ENCODE measurements at regions not wholly inside any gene's neighbourhood (a gene's known extent, or its start where the extent isn't known, plus 50 kb on each side); places are given as distances from the start of the nearest gene placed in this dataset.

DNA sequence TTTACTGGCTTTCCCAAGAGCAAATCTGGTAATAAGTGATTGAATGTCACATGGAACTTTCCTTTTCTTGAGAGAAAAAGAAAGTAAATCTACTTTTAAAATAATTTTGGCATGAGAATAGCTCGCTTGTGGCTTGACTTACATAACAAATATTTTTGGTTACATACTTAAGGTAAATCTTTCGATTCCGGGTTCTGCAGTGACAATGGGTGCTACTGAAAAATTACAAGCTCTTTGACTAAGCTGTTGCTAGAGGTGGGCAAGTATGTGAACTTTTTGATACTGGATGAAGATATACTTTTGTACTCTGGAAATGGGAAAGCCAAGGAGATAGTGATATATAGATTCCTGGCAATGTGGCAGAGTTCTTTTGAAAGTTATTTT lies 51.9 kb upstream of the OTOL1 start:
- no peak overlapping the region for H3K27ac ChIP-seq
- DNase-seq: no peak
- no peaks in the 10 kb centered on the region for H3K4me1 ChIP-seq
- no peaks in the 10 kb centered on the region for H3K27me3 ChIP-seq
- H3K36me3 ChIP-seq (ENCODE audit: low read depth, missing control alignments): no peaks in the 10 kb centered on the region
- H3K9me3 ChIP-seq: no peaks in the 10 kb centered on the region
- TF ChIP-seq POLR2A (IDR thresholded peaks at IDR 0.05): no peak
- TF ChIP-seq, protein P1, sequence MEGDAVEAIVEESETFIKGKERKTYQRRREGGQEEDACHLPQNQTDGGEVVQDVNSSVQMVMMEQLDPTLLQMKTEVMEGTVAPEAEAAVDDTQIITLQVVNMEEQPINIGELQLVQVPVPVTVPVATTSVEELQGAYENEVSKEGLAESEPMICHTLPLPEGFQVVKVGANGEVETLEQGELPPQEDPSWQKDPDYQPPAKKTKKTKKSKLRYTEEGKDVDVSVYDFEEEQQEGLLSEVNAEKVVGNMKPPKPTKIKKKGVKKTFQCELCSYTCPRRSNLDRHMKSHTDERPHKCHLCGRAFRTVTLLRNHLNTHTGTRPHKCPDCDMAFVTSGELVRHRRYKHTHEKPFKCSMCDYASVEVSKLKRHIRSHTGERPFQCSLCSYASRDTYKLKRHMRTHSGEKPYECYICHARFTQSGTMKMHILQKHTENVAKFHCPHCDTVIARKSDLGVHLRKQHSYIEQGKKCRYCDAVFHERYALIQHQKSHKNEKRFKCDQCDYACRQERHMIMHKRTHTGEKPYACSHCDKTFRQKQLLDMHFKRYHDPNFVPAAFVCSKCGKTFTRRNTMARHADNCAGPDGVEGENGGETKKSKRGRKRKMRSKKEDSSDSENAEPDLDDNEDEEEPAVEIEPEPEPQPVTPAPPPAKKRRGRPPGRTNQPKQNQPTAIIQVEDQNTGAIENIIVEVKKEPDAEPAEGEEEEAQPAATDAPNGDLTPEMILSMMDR (IDR thresholded peaks at IDR 0.05): no peak
- 75 to 87% methylated on average over 3 of the region's 3 CpGs for WGBS, 2 donors
- H3K4me3 ChIP-seq: no peak overlapping the region
- intact Hi-C loops (cut with DNase I; ENCODE audit: low total_unique reads): no loop called here

DNA sequence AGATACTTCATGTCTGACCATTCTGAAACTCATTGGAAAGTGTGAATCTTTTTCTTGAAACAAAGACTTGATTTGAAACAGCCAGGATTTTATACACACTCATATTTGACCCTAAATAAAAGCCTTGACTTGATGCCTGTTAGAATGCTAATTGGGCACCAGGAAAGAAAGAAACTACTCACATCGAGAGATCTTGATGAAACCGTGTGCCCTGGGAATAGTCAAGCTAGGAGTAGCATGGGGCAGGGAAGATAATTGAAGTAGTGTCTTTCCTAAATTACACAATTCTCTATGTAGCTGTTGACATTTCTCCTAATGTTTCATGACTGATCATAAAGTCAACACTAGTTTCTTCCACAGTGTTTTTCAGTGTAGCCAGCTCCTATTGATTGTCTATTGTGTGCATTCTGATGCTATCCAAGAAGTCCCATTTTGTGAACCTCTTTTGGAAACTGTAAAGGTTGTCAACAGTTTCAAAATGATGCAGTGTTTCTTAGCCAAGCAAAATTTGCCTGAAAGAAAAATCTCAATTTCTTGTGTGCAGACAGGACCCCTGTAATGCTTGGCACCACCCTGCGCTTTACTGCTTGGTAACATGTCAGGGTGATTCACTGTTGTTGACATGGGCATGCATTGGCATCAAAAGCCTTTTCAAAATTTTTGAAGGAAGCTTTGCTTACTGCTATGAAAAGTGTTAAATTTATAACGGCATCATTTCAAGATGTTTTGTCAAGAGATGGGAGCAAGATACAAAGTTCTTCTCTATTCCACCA lies 52.5 kb upstream of the OTOL1 start:
- H3K9me3 ChIP-seq: no peaks in the 10 kb centered on the region
- H3K27ac ChIP-seq: no peak overlapping the region
- no peak for TF ChIP-seq POLR2A (IDR thresholded peaks at IDR 0.05)
- TF ChIP-seq, protein P1 (IDR thresholded peaks at IDR 0.05): no peak
- no peaks in the 10 kb centered on the region for H3K4me1 ChIP-seq
- no peak for DNase-seq
- H3K27me3 ChIP-seq: no peaks in the 10 kb centered on the region
- no peak overlapping the region for H3K4me3 ChIP-seq
- intact Hi-C loops (cut with DNase I; ENCODE audit: low total_unique reads): no loop called here
- H3K36me3 ChIP-seq (ENCODE audit: low read depth, missing control alignments): no peaks in the 10 kb centered on the region
- 90 to 91% methylated on average over 4 of the region's 4 CpGs for WGBS, 2 donors

DNA sequence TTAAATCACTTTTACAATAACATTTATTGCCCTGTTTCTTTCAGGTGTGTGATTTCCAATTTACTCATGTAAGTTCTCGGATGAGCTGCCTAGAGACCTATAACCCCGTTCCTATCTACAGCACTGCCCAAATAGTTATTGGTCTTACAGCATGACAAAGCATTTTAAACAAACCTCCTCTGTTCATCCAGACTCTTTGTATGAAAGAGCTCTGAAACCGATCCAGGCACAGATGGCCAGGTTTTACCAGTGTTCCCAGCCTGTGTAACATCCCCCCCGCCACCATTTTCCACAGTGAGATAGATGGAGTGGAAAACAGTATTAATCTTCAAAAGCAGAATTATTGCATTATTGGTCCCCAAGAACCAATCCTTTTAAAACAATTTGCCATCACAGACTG lies 59.0 kb upstream of the SPTSSB start:
- intact Hi-C loops (cut with DNase I; ENCODE audit: low total_unique reads): no loop called here

DNA sequence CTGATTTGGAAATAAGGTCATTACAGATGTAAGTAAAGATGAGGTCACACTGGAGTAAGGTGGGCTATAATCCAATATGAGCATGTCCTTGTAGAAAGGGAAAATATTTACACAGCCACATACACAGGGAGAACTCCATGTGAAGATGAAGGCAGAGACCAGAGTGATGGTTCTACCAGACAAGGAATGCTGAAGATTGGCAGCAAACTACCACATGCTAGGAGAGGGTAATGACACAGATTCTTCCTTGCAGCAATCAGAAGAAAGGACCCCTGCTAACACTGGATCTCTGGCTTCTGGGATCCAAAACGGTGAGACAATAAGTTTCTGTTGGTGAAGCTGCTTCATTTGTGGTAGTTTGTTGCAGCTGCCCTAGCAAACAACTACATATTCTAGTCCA lies 56.0 kb upstream of the SPTSSB start:
- no peaks in the 10 kb centered on the region for H3K4me1 ChIP-seq
- TF ChIP-seq, protein P1 (IDR thresholded peaks at IDR 0.05): no peak
- TF ChIP-seq POLR2A (IDR thresholded peaks at IDR 0.05): no peak
- no peaks in the 10 kb centered on the region for H3K36me3 ChIP-seq (ENCODE audit: low read depth, missing control alignments)
- no peaks in the 10 kb centered on the region for H3K9me3 ChIP-seq
- intact Hi-C loops (cut with DNase I; ENCODE audit: low total_unique reads): loop anchor here (10.0 kb wide), 1 partner anchor 153 kb away; no protein-coding TSS in a partner anchor
- no peaks in the 10 kb centered on the region for H3K27me3 ChIP-seq
- 48% methylated on average over 1 of the region's 1 CpG for WGBS, 2 donors
- H3K4me3 ChIP-seq: no peak overlapping the region
- DNase-seq: no peak
- no peak overlapping the region for H3K27ac ChIP-seq

More for the DNA sequence above, 59.0 kb upstream of the SPTSSB start:
- Histone ChIP-seq H3K27ac (no peak overlapping the region), H3K36me3 (ENCODE audit: low read depth, missing control alignments) (no peaks in the 10 kb centered on the region), H3K4me3 (no peak overlapping the region), H3K4me1 (no peaks in the 10 kb centered on the region), H3K9me3 (no peaks in the 10 kb centered on the region), H3K27me3 (no peaks in the 10 kb centered on the region)
- no peak for TF ChIP-seq POLR2A (IDR thresholded peaks at IDR 0.05)
- TF ChIP-seq, protein P1 (IDR thresholded peaks at IDR 0.05): no peak
- DNase-seq: no peak
- 87 to 89% methylated on average over 4 of the region's 4 CpGs for WGBS, 2 donors

DNA sequence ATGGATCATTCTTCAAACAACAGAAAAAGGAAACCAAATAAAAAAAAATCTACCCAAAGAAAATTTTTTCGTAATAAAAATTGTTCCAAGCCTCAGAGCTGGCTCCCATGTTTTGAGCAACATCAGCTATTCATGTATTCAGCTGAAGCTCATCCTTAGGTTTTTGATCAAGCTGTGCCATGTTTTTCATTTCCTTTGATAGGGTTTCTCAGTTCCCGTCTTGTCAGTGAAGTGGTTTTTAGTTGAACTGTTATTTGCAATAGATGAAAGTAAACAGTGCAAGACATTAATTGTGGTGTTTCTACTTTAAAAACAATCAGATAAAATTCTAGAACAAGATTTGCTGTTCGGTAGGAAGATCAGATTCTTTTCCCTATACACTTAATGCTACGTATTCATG lies 55.4 kb upstream of the SPTSSB start:
- TF ChIP-seq POLR2A (IDR thresholded peaks at IDR 0.05): no peak
- TF ChIP-seq, protein P1 (IDR thresholded peaks at IDR 0.05): no peak
- H3K36me3 ChIP-seq (ENCODE audit: low read depth, missing control alignments): no peaks in the 10 kb centered on the region
- no peaks in the 10 kb centered on the region for H3K27me3 ChIP-seq
- no peaks in the 10 kb centered on the region for H3K4me1 ChIP-seq
- intact Hi-C loops (cut with DNase I; ENCODE audit: low total_unique reads): loop anchor here (10.0 kb wide), 1 partner anchor 152 kb away; no protein-coding TSS in a partner anchor
- H3K27ac ChIP-seq: no peak overlapping the region
- WGBS, 2 donors: 64 to 78% methylated on average over 4 of the region's 4 CpGs
- H3K4me3 ChIP-seq: no peak overlapping the region
- H3K9me3 ChIP-seq: no peaks in the 10 kb centered on the region
- DNase-seq: no peak

Data from testis (tissue), 2 donors.